GM21526 (cell line): ENCODE measurements at regions not wholly inside any gene's neighbourhood (a gene's known extent, or its start where the extent isn't known, plus 50 kb on each side); places are given as distances from the start of the nearest gene placed in this dataset.

ENCODE experiments used
- ATAC-seq: cut with Tn5 transposase; IDR thresholded peaks from one replicate; pipeline ENCODE4 v1.9.1; 2021; ENCODE audit warnings: moderate library complexity; ENCODE audit not compliant: unreplicated experiment, low FRiP score

- no peak for ATAC-seq
These were observed 53.6 kb upstream of the NT5E start for GRCh38 chr6:85396159-85396808.

- no peak for ATAC-seq
These were observed 54.1 kb upstream of the NT5E start for GRCh38 chr6:85395746-85396145.

- ATAC-seq: no peak
These were observed 54.9 kb upstream of the NT5E start for GRCh38 chr6:85394853-85395538.

GRCh38 chr6:85394199-85394598, 55.7 kb upstream of the NT5E start:
- ATAC-seq: no peak

GRCh38 chr6:85392379-85392778, 57.5 kb upstream of the NT5E start:
- no peak for ATAC-seq

GRCh38 chr6:85390775-85391174, 59.1 kb upstream of the NT5E start:
- no peak for ATAC-seq

GRCh38 chr6:85390105-85390728, 59.7 kb upstream of the NT5E start:
- no peak for ATAC-seq

- no peak for ATAC-seq
These were observed 60.6 kb upstream of the NT5E start for GRCh38 chr6:85389151-85389797.

- ATAC-seq: no peak
These were observed 61.4 kb upstream of the NT5E start for GRCh38 chr6:85388531-85388930.

GRCh38 chr6:85385636-85386315, 64.1 kb upstream of the NT5E start:
- ATAC-seq: no peak

- no peak for ATAC-seq
These were observed 66.8 kb upstream of the NT5E start for GRCh38 chr6:85383042-85383441.

- ATAC-seq: no peak
These were observed 67.3 kb upstream of the NT5E start for GRCh38 chr6:85382541-85382940.

GRCh38 chr6:85372915-85373270, 77.0 kb upstream of the NT5E start:
- ATAC-seq: no peak

GRCh38 chr6:85372188-85372914, 77.5 kb upstream of the NT5E start:
- ATAC-seq: no peak

GRCh38 chr6:85368631-85369030, 81.3 kb upstream of the NT5E start:
- ATAC-seq: no peak

- ATAC-seq: no peak
These were observed 85.5 kb upstream of the NT5E start for GRCh38 chr6:85364344-85364743.

GRCh38 chr6:85363870-85364269, 86.0 kb upstream of the NT5E start:
- no peak for ATAC-seq

GRCh38 chr6:85362652-85363310, 87.1 kb upstream of the NT5E start:
- no peak for ATAC-seq

GRCh38 chr6:85361643-85362014, 88.3 kb upstream of the NT5E start:
- ATAC-seq: no peak
